ENCODE measurements at regions not wholly inside any gene's neighbourhood (a gene's known extent, or its start where the extent isn't known, plus 50 kb on each side); places are given as distances from the start of the nearest gene placed in this dataset.

DNA sequence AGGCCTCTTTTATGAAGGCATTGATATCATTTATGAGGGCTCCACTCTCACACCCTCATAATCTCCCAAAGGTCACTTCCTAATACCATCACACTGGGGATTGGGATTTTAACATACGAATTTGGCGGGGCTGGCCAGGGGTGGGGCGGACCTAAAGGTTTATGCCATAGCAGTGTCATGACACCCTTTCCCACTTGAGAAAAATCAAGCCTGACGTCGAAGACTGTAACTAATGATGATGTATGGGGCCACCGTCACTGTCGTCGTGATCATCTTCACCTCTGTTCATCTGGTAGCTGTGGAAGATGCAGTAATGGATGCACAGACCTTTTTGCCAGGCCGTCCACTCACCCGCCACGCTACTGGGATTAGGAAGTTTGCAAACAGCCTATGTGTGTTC is 912.1 kb downstream of the TBC1D22A start:
- no peak for DNase-seq (ENCODE audit: low spot score)

More for the DNA sequence above, 912.1 kb downstream of the TBC1D22A start:
- Histone ChIP-seq H3K4me2 (no peak overlapping the region), H3K9me2 (ENCODE audit: insufficient read depth) (no peaks in the 10 kb centered on the region), H3K27ac (ENCODE audit: low read depth) (no peak overlapping the region), H3K36me3 (ENCODE audit: insufficient read depth) (no peaks in the 10 kb centered on the region), H3K4me3 (no peak overlapping the region), H3K4me1 (ENCODE audit: insufficient read depth) (no peaks in the 10 kb centered on the region), H3K27me3 (ENCODE audit: insufficient read depth) (no peaks in the 10 kb centered on the region), H4K20me1 (replicated peaks; ENCODE audit: insufficient read depth) (no peaks in the 10 kb centered on the region), H3K79me2 (replicated peaks; ENCODE audit: insufficient read depth) (no peaks in the 10 kb centered on the region), H2AFZ (no peak overlapping the region), H3F3A (replicated peaks; ENCODE audit: low read depth) (no peaks in the 10 kb centered on the region)
- peaks cover 14% of the 10 kb centered on the region for H3K27me3 Mint-ChIP-seq (ENCODE audit: insufficient read depth, low read depth, poor library complexity)
- peaks cover 16% of the 10 kb centered on the region for H3K36me3 Mint-ChIP-seq (ENCODE audit: low read depth)
- H3K27ac Mint-ChIP-seq: no peak overlapping the region
- no peak for TF ChIP-seq ZNF114 (CRISPR knock-in tag; IDR thresholded peaks at IDR 0.05)
- TF ChIP-seq JUNB (IDR thresholded peaks at IDR 0.05; ENCODE audit: unreplicated experiment): no peak
- no peak for TF ChIP-seq ZNF331 (CRISPR knock-in tag; IDR thresholded peaks at IDR 0.05; ENCODE audit: low read depth)
- no peak for TF ChIP-seq NANOG (IDR thresholded peaks at IDR 0.05; ENCODE audit: borderline replicate concordance)
- TF ChIP-seq STAT1 (IDR thresholded peaks at IDR 0.05; ENCODE audit: unreplicated experiment): no peak
- TF ChIP-seq CREB1 (CRISPR knock-in tag; IDR thresholded peaks at IDR 0.05; ENCODE audit: low read depth): no peak
- TF ChIP-seq POLR2AphosphoS5 (IDR thresholded peaks at IDR 0.05; ENCODE audit: low read depth): no peak
- TF ChIP-seq, protein P1, sequence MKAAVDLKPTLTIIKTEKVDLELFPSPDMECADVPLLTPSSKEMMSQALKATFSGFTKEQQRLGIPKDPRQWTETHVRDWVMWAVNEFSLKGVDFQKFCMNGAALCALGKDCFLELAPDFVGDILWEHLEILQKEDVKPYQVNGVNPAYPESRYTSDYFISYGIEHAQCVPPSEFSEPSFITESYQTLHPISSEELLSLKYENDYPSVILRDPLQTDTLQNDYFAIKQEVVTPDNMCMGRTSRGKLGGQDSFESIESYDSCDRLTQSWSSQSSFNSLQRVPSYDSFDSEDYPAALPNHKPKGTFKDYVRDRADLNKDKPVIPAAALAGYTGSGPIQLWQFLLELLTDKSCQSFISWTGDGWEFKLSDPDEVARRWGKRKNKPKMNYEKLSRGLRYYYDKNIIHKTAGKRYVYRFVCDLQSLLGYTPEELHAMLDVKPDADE (IDR thresholded peaks at IDR 0.05): no peak
- TF ChIP-seq, protein P2, sequence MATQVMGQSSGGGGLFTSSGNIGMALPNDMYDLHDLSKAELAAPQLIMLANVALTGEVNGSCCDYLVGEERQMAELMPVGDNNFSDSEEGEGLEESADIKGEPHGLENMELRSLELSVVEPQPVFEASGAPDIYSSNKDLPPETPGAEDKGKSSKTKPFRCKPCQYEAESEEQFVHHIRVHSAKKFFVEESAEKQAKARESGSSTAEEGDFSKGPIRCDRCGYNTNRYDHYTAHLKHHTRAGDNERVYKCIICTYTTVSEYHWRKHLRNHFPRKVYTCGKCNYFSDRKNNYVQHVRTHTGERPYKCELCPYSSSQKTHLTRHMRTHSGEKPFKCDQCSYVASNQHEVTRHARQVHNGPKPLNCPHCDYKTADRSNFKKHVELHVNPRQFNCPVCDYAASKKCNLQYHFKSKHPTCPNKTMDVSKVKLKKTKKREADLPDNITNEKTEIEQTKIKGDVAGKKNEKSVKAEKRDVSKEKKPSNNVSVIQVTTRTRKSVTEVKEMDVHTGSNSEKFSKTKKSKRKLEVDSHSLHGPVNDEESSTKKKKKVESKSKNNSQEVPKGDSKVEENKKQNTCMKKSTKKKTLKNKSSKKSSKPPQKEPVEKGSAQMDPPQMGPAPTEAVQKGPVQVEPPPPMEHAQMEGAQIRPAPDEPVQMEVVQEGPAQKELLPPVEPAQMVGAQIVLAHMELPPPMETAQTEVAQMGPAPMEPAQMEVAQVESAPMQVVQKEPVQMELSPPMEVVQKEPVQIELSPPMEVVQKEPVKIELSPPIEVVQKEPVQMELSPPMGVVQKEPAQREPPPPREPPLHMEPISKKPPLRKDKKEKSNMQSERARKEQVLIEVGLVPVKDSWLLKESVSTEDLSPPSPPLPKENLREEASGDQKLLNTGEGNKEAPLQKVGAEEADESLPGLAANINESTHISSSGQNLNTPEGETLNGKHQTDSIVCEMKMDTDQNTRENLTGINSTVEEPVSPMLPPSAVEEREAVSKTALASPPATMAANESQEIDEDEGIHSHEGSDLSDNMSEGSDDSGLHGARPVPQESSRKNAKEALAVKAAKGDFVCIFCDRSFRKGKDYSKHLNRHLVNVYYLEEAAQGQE (IDR thresholded peaks at IDR 0.05; ENCODE audit: unreplicated experiment): no peak
- no peak for TF ChIP-seq EZH2 (IDR thresholded peaks at IDR 0.05; ENCODE audit: low read depth, unreplicated experiment)
- no peak for TF ChIP-seq ZNF462 (CRISPR knock-in tag; IDR thresholded peaks at IDR 0.05)
- TF ChIP-seq EZH2phosphoT487 (IDR thresholded peaks at IDR 0.05; ENCODE audit: unreplicated experiment): no peak
- TF ChIP-seq, protein P3, sequence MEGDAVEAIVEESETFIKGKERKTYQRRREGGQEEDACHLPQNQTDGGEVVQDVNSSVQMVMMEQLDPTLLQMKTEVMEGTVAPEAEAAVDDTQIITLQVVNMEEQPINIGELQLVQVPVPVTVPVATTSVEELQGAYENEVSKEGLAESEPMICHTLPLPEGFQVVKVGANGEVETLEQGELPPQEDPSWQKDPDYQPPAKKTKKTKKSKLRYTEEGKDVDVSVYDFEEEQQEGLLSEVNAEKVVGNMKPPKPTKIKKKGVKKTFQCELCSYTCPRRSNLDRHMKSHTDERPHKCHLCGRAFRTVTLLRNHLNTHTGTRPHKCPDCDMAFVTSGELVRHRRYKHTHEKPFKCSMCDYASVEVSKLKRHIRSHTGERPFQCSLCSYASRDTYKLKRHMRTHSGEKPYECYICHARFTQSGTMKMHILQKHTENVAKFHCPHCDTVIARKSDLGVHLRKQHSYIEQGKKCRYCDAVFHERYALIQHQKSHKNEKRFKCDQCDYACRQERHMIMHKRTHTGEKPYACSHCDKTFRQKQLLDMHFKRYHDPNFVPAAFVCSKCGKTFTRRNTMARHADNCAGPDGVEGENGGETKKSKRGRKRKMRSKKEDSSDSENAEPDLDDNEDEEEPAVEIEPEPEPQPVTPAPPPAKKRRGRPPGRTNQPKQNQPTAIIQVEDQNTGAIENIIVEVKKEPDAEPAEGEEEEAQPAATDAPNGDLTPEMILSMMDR (conservative IDR thresholded peaks at IDR 0.05; ENCODE audit: low read depth in 2 of 2): no peak
- peaks cover 29% of the 10 kb centered on the region for H3K4me1 Mint-ChIP-seq
- no peak overlapping the region for H3K4me3 Mint-ChIP-seq
- no peak for ATAC-seq
- peaks cover 14% of the 10 kb centered on the region for H3K9me3 Mint-ChIP-seq

All from GM23338 (cell line).